AG09319 (cell line): ENCODE measurements at regions not wholly inside any gene's neighbourhood (a gene's known extent, or its start where the extent isn't known, plus 50 kb on each side); places are given as distances from the start of the nearest gene placed in this dataset.
A peak's percentile ranks its signal among the peaks of the same experiment; 100 is the strongest.

Experiments used
- DNase-seq: peaks from one replicate; pipeline ENCODE4 v3.0.0-alpha.2; 2010; ENCODE audit warnings: low read depth; ENCODE audit errors: extremely low read depth
- TF ChIP-seq, protein P1 (sequence below): IDR thresholded peaks from 2 replicates; pipeline ENCODE4 v1.5.1; 2011; ENCODE audit warnings: low read depth, mild to moderate bottlenecking, inconsistent platforms, low read length, moderate library complexity

- TF ChIP-seq, protein P1, sequence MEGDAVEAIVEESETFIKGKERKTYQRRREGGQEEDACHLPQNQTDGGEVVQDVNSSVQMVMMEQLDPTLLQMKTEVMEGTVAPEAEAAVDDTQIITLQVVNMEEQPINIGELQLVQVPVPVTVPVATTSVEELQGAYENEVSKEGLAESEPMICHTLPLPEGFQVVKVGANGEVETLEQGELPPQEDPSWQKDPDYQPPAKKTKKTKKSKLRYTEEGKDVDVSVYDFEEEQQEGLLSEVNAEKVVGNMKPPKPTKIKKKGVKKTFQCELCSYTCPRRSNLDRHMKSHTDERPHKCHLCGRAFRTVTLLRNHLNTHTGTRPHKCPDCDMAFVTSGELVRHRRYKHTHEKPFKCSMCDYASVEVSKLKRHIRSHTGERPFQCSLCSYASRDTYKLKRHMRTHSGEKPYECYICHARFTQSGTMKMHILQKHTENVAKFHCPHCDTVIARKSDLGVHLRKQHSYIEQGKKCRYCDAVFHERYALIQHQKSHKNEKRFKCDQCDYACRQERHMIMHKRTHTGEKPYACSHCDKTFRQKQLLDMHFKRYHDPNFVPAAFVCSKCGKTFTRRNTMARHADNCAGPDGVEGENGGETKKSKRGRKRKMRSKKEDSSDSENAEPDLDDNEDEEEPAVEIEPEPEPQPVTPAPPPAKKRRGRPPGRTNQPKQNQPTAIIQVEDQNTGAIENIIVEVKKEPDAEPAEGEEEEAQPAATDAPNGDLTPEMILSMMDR, result no peak
- no peak for DNase-seq
Measured at GRCh38 chr13:101003566-101003965, 329.0 kb upstream of the TMTC4 start.

DNA sequence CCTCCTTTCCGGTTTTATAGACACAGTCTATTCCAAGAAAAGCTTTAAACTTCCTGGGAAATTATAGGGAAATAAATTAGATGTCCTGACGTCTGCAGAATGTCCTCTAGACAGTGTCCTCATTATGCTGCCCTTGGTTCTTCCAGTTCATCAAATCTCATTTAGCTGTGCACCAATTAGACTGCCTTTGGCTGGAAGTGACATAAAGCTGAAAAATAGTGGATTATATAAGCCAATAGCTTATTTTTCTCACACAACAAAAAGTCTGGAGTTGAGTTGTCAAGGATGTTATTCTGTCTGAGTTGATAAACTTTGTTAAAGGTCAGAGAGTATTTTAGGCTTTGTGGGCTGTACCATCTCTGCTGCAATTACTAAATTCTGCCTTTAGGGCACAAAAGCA is 314.8 kb upstream of the TMTC4 start:
- no peak for DNase-seq
- TF ChIP-seq, protein P1, result no peak

- DNase-seq, result no peak
- TF ChIP-seq, protein P1, result no peak
Measured at GRCh38 chr13:100988921-100989320, 314.3 kb upstream of the TMTC4 start.

DNA sequence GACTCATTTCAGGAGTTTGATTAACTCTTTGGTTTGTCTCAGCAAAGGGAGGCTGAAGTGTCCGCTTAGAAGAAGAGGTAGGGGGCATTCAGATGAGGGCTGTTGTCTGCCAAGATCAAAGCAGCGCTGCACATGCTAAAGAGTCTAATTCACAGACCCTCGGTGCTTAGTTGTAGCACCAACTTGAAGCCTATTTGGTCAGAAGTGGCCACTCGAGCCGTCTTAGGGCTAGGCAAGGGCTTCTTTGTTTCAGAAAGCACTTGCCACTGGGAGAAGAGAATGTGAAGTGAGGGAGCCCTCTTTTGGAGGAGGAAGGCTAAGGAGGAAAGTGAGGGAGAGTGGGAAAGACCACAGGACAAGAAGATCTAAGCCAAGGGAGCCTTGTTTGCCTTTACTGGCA is 313.4 kb upstream of the TMTC4 start:
- no peak for DNase-seq
- TF ChIP-seq, protein P1, result peak; percentile 31

DNA sequence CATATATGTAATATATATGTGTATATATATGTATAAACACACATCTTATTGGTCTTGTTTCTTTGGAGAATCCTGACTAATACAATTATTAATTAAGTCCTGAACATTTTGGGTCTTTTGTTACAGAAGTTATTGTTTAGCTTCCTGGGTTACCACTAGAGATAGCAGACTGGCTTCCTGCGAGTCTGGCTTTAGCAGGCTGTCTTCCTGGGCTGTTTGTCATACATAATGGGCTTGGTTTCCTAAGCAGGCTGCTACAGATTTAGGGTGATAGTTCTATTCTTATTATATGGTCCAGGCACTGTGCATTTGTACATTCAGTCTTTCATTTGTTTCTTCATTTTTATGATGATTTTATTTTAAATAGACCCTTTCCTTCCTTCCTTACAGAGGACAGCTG is 312.0 kb upstream of the TMTC4 start:
- TF ChIP-seq, protein P1, result no peak
- no peak for DNase-seq

DNA sequence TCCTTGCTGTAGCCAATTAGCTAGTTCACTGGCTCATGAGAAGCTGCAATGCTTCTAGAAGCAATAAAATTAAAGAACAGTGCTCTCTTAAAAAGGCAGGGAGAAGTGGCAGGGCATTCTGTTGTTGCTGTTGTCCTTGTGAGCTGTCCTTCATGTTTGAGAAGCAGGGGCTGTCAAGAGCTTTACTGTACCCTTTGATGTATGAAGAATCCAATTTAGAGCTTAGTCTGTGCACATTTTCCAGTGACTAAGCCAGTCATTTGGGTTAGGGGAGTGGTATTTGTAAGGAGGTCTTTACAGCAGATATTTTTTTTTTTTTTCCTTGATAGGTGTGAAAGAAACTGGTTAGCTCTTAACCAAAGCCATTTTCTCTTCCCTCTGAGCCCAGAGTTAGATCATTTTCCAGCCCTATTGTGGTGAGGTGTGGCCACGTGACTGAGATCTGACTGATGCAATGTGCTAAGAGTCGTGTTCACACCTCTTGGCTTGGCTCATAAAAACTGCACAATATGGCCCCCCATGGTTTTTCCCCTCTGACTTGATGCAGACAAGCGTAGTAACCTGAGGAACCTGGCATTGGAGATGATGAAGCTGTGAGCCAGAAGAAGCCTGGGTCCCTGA is 309.6 kb upstream of the TMTC4 start:
- TF ChIP-seq, protein P1, result no peak
- no peak for DNase-seq

- DNase-seq, result no peak
- TF ChIP-seq, protein P1, result no peak
Measured at GRCh38 chr13:100983111-100983510, 308.5 kb upstream of the TMTC4 start.
